GM19372 (cell line): ENCODE measurements at regions not wholly inside any gene's neighbourhood (a gene's known extent, or its start where the extent isn't known, plus 50 kb on each side); places are given as distances from the start of the nearest gene placed in this dataset.
"Not testable (repeated sequence)": the region's sequence is repeated elsewhere in the genome, so short reads cannot be mapped to it uniquely, and the experiment has no call there.

Experiments used
- ATAC-seq: cut with Tn5 transposase; IDR thresholded peaks from one replicate; pipeline ENCODE4 v1.9.1; 2021; ENCODE audit warnings: mild to moderate bottlenecking, low read depth, moderate library complexity; ENCODE audit not compliant: unreplicated experiment

GRCh38 chr4:66490729-66491128, 820.4 kb upstream of the EPHA5 start:
- ATAC-seq: no peak

- no peak for ATAC-seq
Measured at GRCh38 chr4:66489783-66490452, 819.6 kb upstream of the EPHA5 start.

- no peak for ATAC-seq
Measured at GRCh38 chr4:66489370-66489769, 819.1 kb upstream of the EPHA5 start.

GRCh38 chr4:66486068-66486467, 815.8 kb upstream of the EPHA5 start:
- no peak for ATAC-seq

GRCh38 chr4:66482186-66482585, 811.9 kb upstream of the EPHA5 start:
- no peak for ATAC-seq

GRCh38 chr4:66475596-66475995, 805.3 kb upstream of the EPHA5 start:
- ATAC-seq: no peak

- ATAC-seq: no peak
Measured at GRCh38 chr4:66465111-66465510, 794.8 kb upstream of the EPHA5 start.

GRCh38 chr4:66462890-66463289, 792.6 kb upstream of the EPHA5 start:
- not testable (repeated sequence) for ATAC-seq

- no peak for ATAC-seq
Measured at GRCh38 chr4:66451741-66452140, 781.5 kb upstream of the EPHA5 start.

GRCh38 chr4:66443008-66443407, 772.7 kb upstream of the EPHA5 start:
- no peak for ATAC-seq

- no peak for ATAC-seq
Measured at GRCh38 chr4:66439508-66439907, 769.2 kb upstream of the EPHA5 start.

- ATAC-seq: no peak
Measured at GRCh38 chr4:66433706-66434105, 763.4 kb upstream of the EPHA5 start.

GRCh38 chr4:66430856-66431255, 760.6 kb upstream of the EPHA5 start:
- no peak for ATAC-seq

GRCh38 chr4:66429276-66429675, 759.0 kb upstream of the EPHA5 start:
- no peak for ATAC-seq

- no peak for ATAC-seq
Measured at GRCh38 chr4:66416425-66416824, 746.1 kb upstream of the EPHA5 start.

- ATAC-seq: no peak
Measured at GRCh38 chr4:66404141-66404540, 733.9 kb upstream of the EPHA5 start.

- no peak for ATAC-seq
Measured at GRCh38 chr4:66376921-66377320, 706.6 kb upstream of the EPHA5 start.

GRCh38 chr4:66376396-66376795, 706.1 kb upstream of the EPHA5 start:
- ATAC-seq: no peak

- no peak for ATAC-seq
Measured at GRCh38 chr4:66373268-66373667, 703.0 kb upstream of the EPHA5 start.

- ATAC-seq: no peak
Measured at GRCh38 chr4:66372706-66373105, 702.4 kb upstream of the EPHA5 start.

GRCh38 chr4:66367043-66367660, 696.9 kb upstream of the EPHA5 start:
- no peak for ATAC-seq

- not testable (repeated sequence) for ATAC-seq
Measured at GRCh38 chr4:66360395-66360794, 690.1 kb upstream of the EPHA5 start.
